RWPE2 (cell line): ENCODE measurements at regions not wholly inside any gene's neighbourhood (a gene's known extent, or its start where the extent isn't known, plus 50 kb on each side); places are given as distances from the start of the nearest gene placed in this dataset.
"Not testable (repeated sequence)": the region's sequence is repeated elsewhere in the genome, so short reads cannot be mapped to it uniquely, and the experiment has no call there.

ENCODE experiments used
- ATAC-seq: fragments of 200-7000 bp; cut with Tn5 transposase; 3 replicates; pipeline ENCODE4 v1.9.1; 2021; ENCODE audit warnings: low read depth
- DNase-seq: peaks from one replicate; pipeline ENCODE4 v3.0.0-alpha.2; 2020; ENCODE audit warnings: low spot score
- H3K27ac ChIP-seq: fragments of 450-650 bp; 2 replicates; pipeline ENCODE4 v1.5.1; 2017; ENCODE audit warnings: mild to moderate bottlenecking; ENCODE audit not compliant: poor library complexity, severe bottlenecking
- H3K27me3 ChIP-seq: fragments of 250-450 bp; sonication (Bioruptor Pico); 2 replicates; pipeline ENCODE4 v1.5.1; 2021; ENCODE audit warnings: mild to moderate bottlenecking, moderate library complexity; ENCODE audit not compliant: insufficient read depth, poor library complexity, severe bottlenecking
- H3K36me3 ChIP-seq: fragments of 250-450 bp; sonication (Bioruptor Pico); 2 replicates; pipeline ENCODE4 v1.5.1; 2020; ENCODE audit warnings: low read depth, mild to moderate bottlenecking, moderate library complexity
- H3K4me1 ChIP-seq: fragments of 250-450 bp; sonication (Bioruptor Pico); 2 replicates; pipeline ENCODE4 v1.5.1; 2021; ENCODE audit warnings: mild to moderate bottlenecking, moderate library complexity; ENCODE audit not compliant: insufficient read depth, poor library complexity, severe bottlenecking
- H3K4me3 ChIP-seq: fragments of 250-450 bp; sonication (Bioruptor Pico); 2 replicates; pipeline ENCODE4 v1.5.1; 2021; ENCODE audit warnings: mild to moderate bottlenecking, moderate library complexity; ENCODE audit not compliant: severe bottlenecking
- H3K9me3 ChIP-seq: fragments of 250-450 bp; sonication (Bioruptor Pico); 2 replicates; pipeline ENCODE4 v1.5.1; 2021; ENCODE audit warnings: mild to moderate bottlenecking, moderate library complexity; ENCODE audit not compliant: severe bottlenecking
- TF ChIP-seq, protein P1 (sequence below): fragments of 450-650 bp; IDR thresholded peaks from one replicate; pipeline ENCODE4 v1.5.1; 2017; ENCODE audit warnings: mild to moderate bottlenecking, moderate library complexity; ENCODE audit not compliant: poor library complexity, severe bottlenecking

- Histone ChIP-seq H3K4me3 (no peak overlapping the region), H3K27ac (no peak overlapping the region), H3K4me1 (no peaks in the 10 kb centered on the region), H3K9me3 (no peaks in the 10 kb centered on the region), H3K27me3 (no peaks in the 10 kb centered on the region), H3K36me3 (no peaks in the 10 kb centered on the region)
- TF ChIP-seq, protein P1, sequence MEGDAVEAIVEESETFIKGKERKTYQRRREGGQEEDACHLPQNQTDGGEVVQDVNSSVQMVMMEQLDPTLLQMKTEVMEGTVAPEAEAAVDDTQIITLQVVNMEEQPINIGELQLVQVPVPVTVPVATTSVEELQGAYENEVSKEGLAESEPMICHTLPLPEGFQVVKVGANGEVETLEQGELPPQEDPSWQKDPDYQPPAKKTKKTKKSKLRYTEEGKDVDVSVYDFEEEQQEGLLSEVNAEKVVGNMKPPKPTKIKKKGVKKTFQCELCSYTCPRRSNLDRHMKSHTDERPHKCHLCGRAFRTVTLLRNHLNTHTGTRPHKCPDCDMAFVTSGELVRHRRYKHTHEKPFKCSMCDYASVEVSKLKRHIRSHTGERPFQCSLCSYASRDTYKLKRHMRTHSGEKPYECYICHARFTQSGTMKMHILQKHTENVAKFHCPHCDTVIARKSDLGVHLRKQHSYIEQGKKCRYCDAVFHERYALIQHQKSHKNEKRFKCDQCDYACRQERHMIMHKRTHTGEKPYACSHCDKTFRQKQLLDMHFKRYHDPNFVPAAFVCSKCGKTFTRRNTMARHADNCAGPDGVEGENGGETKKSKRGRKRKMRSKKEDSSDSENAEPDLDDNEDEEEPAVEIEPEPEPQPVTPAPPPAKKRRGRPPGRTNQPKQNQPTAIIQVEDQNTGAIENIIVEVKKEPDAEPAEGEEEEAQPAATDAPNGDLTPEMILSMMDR: no peak
- DNase-seq (no peak), ATAC-seq (no peak)
Observed at GRCh38 chr2:123785332-123785731, 239.8 kb upstream of the CNTNAP5 start.

DNA sequence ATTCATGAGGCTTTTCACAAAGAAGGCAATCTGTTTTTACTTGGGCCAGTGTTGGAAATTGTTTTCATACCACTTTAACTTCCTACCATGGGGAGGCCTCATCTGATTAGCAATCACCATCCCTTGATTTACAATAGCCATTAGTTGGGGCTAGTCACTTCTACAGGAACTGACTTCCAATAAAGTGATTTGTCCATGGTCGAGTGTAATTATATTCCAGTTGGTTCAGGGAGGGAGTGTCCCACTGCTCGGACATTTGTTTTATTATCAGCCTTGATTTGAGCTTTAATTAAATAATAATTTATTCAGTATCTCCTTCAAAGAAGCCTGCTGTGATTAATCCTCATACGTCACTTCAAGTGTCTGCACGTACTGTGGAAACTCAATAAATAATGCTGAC is 233.9 kb upstream of the CNTNAP5 start:
- Histone ChIP-seq H3K36me3 (no peaks in the 10 kb centered on the region), H3K4me1 (no peaks in the 10 kb centered on the region), H3K27ac (no peak overlapping the region), H3K4me3 (no peak overlapping the region), H3K27me3 (no peaks in the 10 kb centered on the region), H3K9me3 (no peaks in the 10 kb centered on the region)
- TF ChIP-seq, protein P1: no peak
- no peak for DNase-seq
- no peak for ATAC-seq

DNA sequence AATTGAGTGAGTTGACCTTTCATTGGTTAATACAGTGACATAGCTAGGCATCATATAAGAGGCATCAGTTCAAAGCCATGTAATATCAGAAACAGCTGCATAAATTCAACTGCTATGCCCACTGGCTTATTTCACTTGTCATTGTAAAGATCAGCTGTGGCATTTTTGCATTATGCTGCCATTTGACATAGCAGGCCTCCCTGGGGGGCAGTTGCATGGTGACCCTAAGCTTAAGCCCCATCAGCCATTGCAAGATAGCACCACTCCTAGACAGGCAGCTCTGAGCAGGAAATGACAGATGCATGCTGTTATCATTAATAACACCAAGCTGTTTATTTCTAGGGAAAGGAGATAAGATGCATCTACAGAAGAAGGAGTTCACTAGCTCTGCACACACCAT is 233.4 kb upstream of the CNTNAP5 start:
- no peak overlapping the region for H3K27ac ChIP-seq

DNA sequence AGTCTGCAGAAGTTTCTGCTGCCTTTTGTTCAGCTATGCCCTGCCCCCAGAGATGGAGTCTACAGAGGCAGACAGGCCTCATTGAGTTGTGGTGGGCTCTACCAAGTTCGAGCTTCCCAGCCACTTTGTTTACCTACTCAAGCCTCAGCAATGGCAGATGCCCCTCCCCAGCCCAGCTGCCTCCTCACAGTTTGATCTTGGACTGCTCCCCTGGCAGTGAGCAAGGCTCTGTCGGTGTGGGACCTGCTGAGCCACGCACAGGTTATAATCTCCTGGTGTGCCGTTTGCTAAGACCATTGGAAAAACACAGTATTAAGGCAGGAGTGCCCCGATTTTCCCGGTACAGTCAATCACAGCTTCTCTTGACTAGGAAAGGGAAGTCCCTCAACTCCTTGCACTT is 221.0 kb upstream of the CNTNAP5 start:
- not testable (repeated sequence) for ATAC-seq, H3K4me3 ChIP-seq, DNase-seq, H3K27ac ChIP-seq, H3K36me3 ChIP-seq, H3K9me3 ChIP-seq, H3K4me1 ChIP-seq, H3K27me3 ChIP-seq

More for the DNA sequence above, 233.4 kb upstream of the CNTNAP5 start:
- Histone ChIP-seq H3K4me1 (no peaks in the 10 kb centered on the region), H3K36me3 (no peaks in the 10 kb centered on the region), H3K9me3 (no peaks in the 10 kb centered on the region), H3K4me3 (no peak overlapping the region), H3K27me3 (no peaks in the 10 kb centered on the region)
- DNase-seq (no peak), ATAC-seq (no peak)
- TF ChIP-seq, protein P1: no peak

- ATAC-seq, H3K9me3 ChIP-seq, H3K4me3 ChIP-seq, H3K4me1 ChIP-seq, H3K27me3 ChIP-seq, H3K36me3 ChIP-seq, DNase-seq, H3K27ac ChIP-seq: not testable (repeated sequence)
Observed at GRCh38 chr2:123805746-123806145, 219.3 kb upstream of the CNTNAP5 start.

DNA sequence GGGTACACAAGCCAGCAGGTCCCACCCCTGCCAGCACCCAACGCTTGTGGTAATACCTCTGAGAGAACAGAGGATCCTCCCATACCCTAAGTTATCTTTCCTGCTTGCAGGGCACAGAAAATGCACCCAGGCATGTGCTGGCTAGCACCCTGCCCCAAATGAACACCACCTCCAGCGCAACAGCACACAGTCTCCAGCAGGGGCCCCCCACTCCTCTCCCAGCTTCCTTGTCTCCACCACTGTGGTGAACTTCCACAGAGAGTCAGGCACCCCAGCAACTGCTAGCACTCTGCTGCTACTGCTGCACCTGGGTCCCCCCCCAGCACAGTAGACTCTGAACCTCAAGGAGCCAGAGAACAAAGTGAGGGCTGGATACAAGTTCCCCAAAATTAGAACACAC is 216.8 kb upstream of the CNTNAP5 start:
- no peak for ATAC-seq
- TF ChIP-seq, protein P1: no peak

More for the DNA sequence above, 216.8 kb upstream of the CNTNAP5 start:
- no peaks in the 10 kb centered on the region for H3K4me1 ChIP-seq
- H3K4me3 ChIP-seq: no peak overlapping the region
- no peaks in the 10 kb centered on the region for H3K36me3 ChIP-seq
- no peak for DNase-seq
- no peaks in the 10 kb centered on the region for H3K9me3 ChIP-seq
- H3K27me3 ChIP-seq: no peaks in the 10 kb centered on the region
- no peak overlapping the region for H3K27ac ChIP-seq
